Esophagus squamous epithelium (tissue), 4 donors: ENCODE measurements at regions not wholly inside any gene's neighbourhood (a gene's known extent, or its start where the extent isn't known, plus 50 kb on each side); places are given as distances from the start of the nearest gene placed in this dataset.

Experiments used
- CTCF ChIP-seq, 6 experiments: fragments of 450-650 bp in 4 of 6; fragments of 200-600 bp in 2 of 6; sonication (generic) in 2 of 6; IDR thresholded peaks; one replicate each; pipeline ENCODE4 v1.5.1; 2016 to 2019; ENCODE audit warnings: antibody characterized with exemption in 6 of 6, mild to moderate bottlenecking in 4 of 6, moderate library complexity in 4 of 6
- POLR2A ChIP-seq, 4 donors: fragments of 450-650 bp; IDR thresholded peaks; one replicate each; pipeline ENCODE4 v1.6.1; 2017; ENCODE audit warnings: antibody characterized with exemption in 4 of 4, mild to moderate bottlenecking in 4 of 4, moderate library complexity in 3 of 4

- no peak for TF ChIP-seq CTCF (IDR thresholded peaks at IDR 0.05)
- TF ChIP-seq POLR2A (IDR thresholded peaks at IDR 0.05): no peak
Observed at GRCh38 chr5:22970491-22970890, 117.3 kb upstream of the CDH12 start.
